ENCODE measurements at regions not wholly inside any gene's neighbourhood (a gene's known extent, or its start where the extent isn't known, plus 50 kb on each side); places are given as distances from the start of the nearest gene placed in this dataset.

- no peak overlapping the region for H3K4me3 ChIP-seq (ENCODE audit: low read depth in 2 of 2, low read length in 2 of 2)
- TF ChIP-seq CTCF (IDR thresholded peaks at IDR 0.05), result no peak
- no peak for TF ChIP-seq REST (IDR thresholded peaks at IDR 0.05; ENCODE audit: insufficient read depth in 1 of 2, low read depth in 2 of 2, low read length in 1 of 2)
- no peak for TF ChIP-seq POLR2AphosphoS5 (IDR thresholded peaks at IDR 0.05; ENCODE audit: low read depth, low read length)
- TF ChIP-seq SIN3A (IDR thresholded peaks at IDR 0.05; ENCODE audit: borderline replicate concordance, insufficient read depth, low read depth, low read length), result no peak
- ChIA-PET CTCF (no interaction called here), POLR2A (no interaction called here)
- ATAC-seq (no peak), DNase-seq (ENCODE audit: low read depth, low spot score) (no peak)
- H3K4me1 ChIP-seq (ENCODE audit: control insufficient read depth, insufficient read depth, low read length), result no peaks in the 10 kb centered on the region
- intact Hi-C loops (cut with micrococcal nuclease; ENCODE audit: unreplicated experiment) (no loop called here), in situ Hi-C loops (cut with HindIII; ENCODE audit: low pct_unique_long_range_greater_than_20kb, low sequenced_read_pairs) (no loop called here)
- H3K27ac ChIP-seq (ENCODE audit: low read length), result no peak overlapping the region
- no peaks in the 10 kb centered on the region; the same call in none of the 2 replicates for H3K27me3 ChIP-seq (ENCODE audit: control insufficient read depth, insufficient read depth, low read length)
- H3K36me3 ChIP-seq (ENCODE audit: control insufficient read depth, insufficient read depth, low read length), result no peaks in the 10 kb centered on the region
- BruUV-seq (replicated peaks), result no TSS peak
- no peaks in the 10 kb centered on the region for H3K9me3 ChIP-seq (ENCODE audit: control insufficient read depth, insufficient read depth, low read depth, low read length)
These were observed 357.3 kb downstream of the ZNF536 start for GRCh38 chr19:30729451-30729850.

GRCh38 chr19:30722761-30723160, 350.6 kb downstream of the ZNF536 start:
- Histone ChIP-seq H3K27me3 (ENCODE audit: control insufficient read depth, insufficient read depth, low read length) (peaks cover 8% of the 10 kb centered on the region), H3K36me3 (ENCODE audit: control insufficient read depth, insufficient read depth, low read length) (no peaks in the 10 kb centered on the region), H3K4me1 (ENCODE audit: control insufficient read depth, insufficient read depth, low read length) (peaks cover 9% of the 10 kb centered on the region), H3K27ac (ENCODE audit: low read length) (no peak overlapping the region), H3K4me3 (ENCODE audit: low read depth in 2 of 2, low read length in 2 of 2) (no peak overlapping the region), H3K9me3 (ENCODE audit: control insufficient read depth, insufficient read depth, low read depth, low read length) (no peaks in the 10 kb centered on the region)
- intact Hi-C loops (cut with micrococcal nuclease; ENCODE audit: unreplicated experiment), result no loop called here
- TF ChIP-seq POLR2AphosphoS5 (IDR thresholded peaks at IDR 0.05; ENCODE audit: low read depth, low read length) (no peak), CTCF (IDR thresholded peaks at IDR 0.05) (no peak)
- in situ Hi-C loops (cut with HindIII; ENCODE audit: low pct_unique_long_range_greater_than_20kb, low sequenced_read_pairs), result no loop called here
- DNase-seq (ENCODE audit: low read depth, low spot score) (no peak), ATAC-seq (no peak)
- CTCF ChIA-PET, result no interaction called here
- BruUV-seq (replicated peaks), result no TSS peak
- POLR2A ChIA-PET, result no interaction called here

GRCh38 chr19:30722186-30722585, 350.0 kb downstream of the ZNF536 start:
- TF ChIP-seq CTCF (IDR thresholded peaks at IDR 0.05) (no peak), REST (IDR thresholded peaks at IDR 0.05; ENCODE audit: insufficient read depth in 1 of 2, low read depth in 2 of 2, low read length in 1 of 2) (no peak), SIN3A (IDR thresholded peaks at IDR 0.05; ENCODE audit: borderline replicate concordance, insufficient read depth, low read depth, low read length) (no peak), TCF7L2 (IDR thresholded peaks at IDR 0.05; ENCODE audit: low read depth, low read length) (no peak), POLR2AphosphoS5 (IDR thresholded peaks at IDR 0.05; ENCODE audit: low read depth, low read length) (no peak)
- H3K27me3 ChIP-seq (ENCODE audit: control insufficient read depth, insufficient read depth, low read length), result peaks cover 8% of the 10 kb centered on the region
- DNase-seq (ENCODE audit: low read depth, low spot score) (no peak), ATAC-seq (no peak)
- intact Hi-C loops (cut with micrococcal nuclease; ENCODE audit: unreplicated experiment), result no loop called here
- in situ Hi-C loops (cut with HindIII; ENCODE audit: low pct_unique_long_range_greater_than_20kb, low sequenced_read_pairs), result no loop called here
- no TSS peak for BruUV-seq (replicated peaks)
- H3K4me3 ChIP-seq (ENCODE audit: low read depth in 2 of 2, low read length in 2 of 2), result no peak overlapping the region
- no peak overlapping the region for H3K27ac ChIP-seq (ENCODE audit: low read length)
- H3K4me1 ChIP-seq (ENCODE audit: control insufficient read depth, insufficient read depth, low read length), result peaks cover 9% of the 10 kb centered on the region
- POLR2A ChIA-PET, result no interaction called here
- H3K9me3 ChIP-seq (ENCODE audit: control insufficient read depth, insufficient read depth, low read depth, low read length), result no peaks in the 10 kb centered on the region
- H3K36me3 ChIP-seq (ENCODE audit: control insufficient read depth, insufficient read depth, low read length), result no peaks in the 10 kb centered on the region
- CTCF ChIA-PET, result interaction anchor here (0.6 kb wide), 1 partner anchor 40 kb away, joined by 4 read pairs; no protein-coding TSS in a partner anchor

Data from Panc1 (cell line).